T-helper 2 cell treated with Interferon-gamma antibody and Interleukin-4, amounts not matched to agents 5 μg/mL and 100 μg/mL, for 36 hours (primary cell): ENCODE measurements at regions not wholly inside any gene's neighbourhood (a gene's known extent, or its start where the extent isn't known, plus 50 kb on each side); places are given as distances from the start of the nearest gene placed in this dataset.

Source experiments
- DNase-seq: peaks from one replicate; pipeline ENCODE4 v3.0.0; 2021; ENCODE audit warnings: low spot score
- H3K27ac Mint-ChIP-seq: one replicate; pipeline ENCODE4 v1.8.0; 2021; ENCODE audit warnings: mild to moderate bottlenecking, mixed read lengths
- H3K27me3 Mint-ChIP-seq: one replicate; pipeline ENCODE4 v1.8.0; 2021; ENCODE audit warnings: low read depth, mixed read lengths
- H3K36me3 Mint-ChIP-seq: one replicate; pipeline ENCODE4 v1.8.0; 2021; ENCODE audit warnings: low read depth, mixed read lengths
- H3K4me1 Mint-ChIP-seq: one replicate; pipeline ENCODE4 v1.8.0; 2021; ENCODE audit warnings: low read depth, mixed read lengths
- H3K4me3 Mint-ChIP-seq: one replicate; pipeline ENCODE4 v1.8.0; 2022; ENCODE audit warnings: mild to moderate bottlenecking, moderate library complexity, mixed read lengths
- H3K9me3 Mint-ChIP-seq: one replicate; pipeline ENCODE4 v1.8.0; 2021; ENCODE audit warnings: mixed read lengths

- H3K27me3 Mint-ChIP-seq = peaks cover 22% of the 10 kb centered on the region
- H3K27ac Mint-ChIP-seq = no peak overlapping the region
- H3K9me3 Mint-ChIP-seq = no peaks in the 10 kb centered on the region
- no peak for DNase-seq
- no peaks in the 10 kb centered on the region for H3K4me1 Mint-ChIP-seq
- no peaks in the 10 kb centered on the region for H3K36me3 Mint-ChIP-seq
- no peak overlapping the region for H3K4me3 Mint-ChIP-seq
Observed at GRCh38 chr3:194984066-194984465, 286.9 kb downstream of the XXYLT1 start.

- H3K4me3 Mint-ChIP-seq = no peak overlapping the region
- H3K27me3 Mint-ChIP-seq = peaks cover 22% of the 10 kb centered on the region
- H3K36me3 Mint-ChIP-seq = no peaks in the 10 kb centered on the region
- no peak for DNase-seq
- no peaks in the 10 kb centered on the region for H3K9me3 Mint-ChIP-seq
- no peaks in the 10 kb centered on the region for H3K4me1 Mint-ChIP-seq
- H3K27ac Mint-ChIP-seq = no peak overlapping the region
Observed at GRCh38 chr3:194984622-194985021, 286.3 kb downstream of the XXYLT1 start.

- H3K27me3 Mint-ChIP-seq = peaks cover 19% of the 10 kb centered on the region
- DNase-seq = no peak
- no peak overlapping the region for H3K4me3 Mint-ChIP-seq
- H3K9me3 Mint-ChIP-seq = no peaks in the 10 kb centered on the region
- H3K27ac Mint-ChIP-seq = no peak overlapping the region
- H3K36me3 Mint-ChIP-seq = no peaks in the 10 kb centered on the region
- no peaks in the 10 kb centered on the region for H3K4me1 Mint-ChIP-seq
Observed at GRCh38 chr3:194985031-194985578, 285.9 kb downstream of the XXYLT1 start.

- H3K27ac Mint-ChIP-seq = no peak overlapping the region
- peaks cover 19% of the 10 kb centered on the region for H3K27me3 Mint-ChIP-seq
- no peaks in the 10 kb centered on the region for H3K4me1 Mint-ChIP-seq
- no peaks in the 10 kb centered on the region for H3K36me3 Mint-ChIP-seq
- no peak overlapping the region for H3K4me3 Mint-ChIP-seq
- no peak for DNase-seq
- H3K9me3 Mint-ChIP-seq = no peaks in the 10 kb centered on the region
Observed at GRCh38 chr3:194986208-194987043, 284.5 kb downstream of the XXYLT1 start.

- Mint-ChIP-seq H3K4me3 (no peak overlapping the region), H3K4me1 (no peaks in the 10 kb centered on the region), H3K9me3 (no peaks in the 10 kb centered on the region), H3K27ac (no peak overlapping the region), H3K27me3 (peaks cover 11% of the 10 kb centered on the region), H3K36me3 (no peaks in the 10 kb centered on the region)
- DNase-seq = no peak
Observed at GRCh38 chr3:194987571-194988494, 283.1 kb downstream of the XXYLT1 start.

- no peak for DNase-seq
- Mint-ChIP-seq H3K27me3 (peaks cover 10% of the 10 kb centered on the region), H3K4me3 (no peak overlapping the region), H3K36me3 (no peaks in the 10 kb centered on the region), H3K27ac (no peak overlapping the region), H3K9me3 (no peaks in the 10 kb centered on the region), H3K4me1 (no peaks in the 10 kb centered on the region)
Observed at GRCh38 chr3:194988495-194989165, 282.3 kb downstream of the XXYLT1 start.

- Mint-ChIP-seq H3K9me3 (no peaks in the 10 kb centered on the region), H3K4me3 (no peak overlapping the region), H3K27me3 (peaks cover 7% of the 10 kb centered on the region), H3K36me3 (no peaks in the 10 kb centered on the region), H3K27ac (no peak overlapping the region), H3K4me1 (no peaks in the 10 kb centered on the region)
- no peak for DNase-seq
Observed at GRCh38 chr3:194989241-194989640, 281.7 kb downstream of the XXYLT1 start.

GRCh38 chr3:194990454-194991337 lies 280.3 kb downstream of the XXYLT1 start:
- H3K4me1 Mint-ChIP-seq = no peaks in the 10 kb centered on the region
- H3K36me3 Mint-ChIP-seq = no peaks in the 10 kb centered on the region
- H3K27ac Mint-ChIP-seq = no peak overlapping the region
- peaks cover 3% of the 10 kb centered on the region for H3K27me3 Mint-ChIP-seq
- H3K9me3 Mint-ChIP-seq = no peaks in the 10 kb centered on the region
- no peak for DNase-seq
- H3K4me3 Mint-ChIP-seq = no peak overlapping the region

GRCh38 chr3:194991338-194991654 lies 279.7 kb downstream of the XXYLT1 start:
- Mint-ChIP-seq H3K9me3 (no peaks in the 10 kb centered on the region), H3K27me3 (no peaks in the 10 kb centered on the region), H3K4me3 (no peak overlapping the region), H3K27ac (no peak overlapping the region), H3K4me1 (no peaks in the 10 kb centered on the region), H3K36me3 (no peaks in the 10 kb centered on the region)
- no peak for DNase-seq

GRCh38 chr3:194993896-194994295 lies 277.1 kb downstream of the XXYLT1 start:
- Mint-ChIP-seq H3K27ac (no peak overlapping the region), H3K27me3 (no peaks in the 10 kb centered on the region), H3K4me1 (no peaks in the 10 kb centered on the region), H3K9me3 (no peaks in the 10 kb centered on the region), H3K4me3 (no peak overlapping the region), H3K36me3 (no peaks in the 10 kb centered on the region)
- no peak for DNase-seq

GRCh38 chr3:194994551-194994981 lies 276.4 kb downstream of the XXYLT1 start:
- Mint-ChIP-seq H3K4me3 (no peak overlapping the region), H3K9me3 (no peaks in the 10 kb centered on the region), H3K4me1 (no peaks in the 10 kb centered on the region), H3K27me3 (no peaks in the 10 kb centered on the region), H3K36me3 (no peaks in the 10 kb centered on the region), H3K27ac (no peak overlapping the region)
- no peak for DNase-seq

- Mint-ChIP-seq H3K27me3 (no peaks in the 10 kb centered on the region), H3K4me3 (no peak overlapping the region), H3K9me3 (no peaks in the 10 kb centered on the region), H3K4me1 (no peaks in the 10 kb centered on the region), H3K36me3 (no peaks in the 10 kb centered on the region), H3K27ac (no peak overlapping the region)
- DNase-seq = no peak
Observed at GRCh38 chr3:194995334-194995733, 275.6 kb downstream of the XXYLT1 start.

GRCh38 chr3:194995922-194996321 lies 275.0 kb downstream of the XXYLT1 start:
- Mint-ChIP-seq H3K4me3 (no peak overlapping the region), H3K4me1 (no peaks in the 10 kb centered on the region), H3K36me3 (no peaks in the 10 kb centered on the region), H3K27ac (no peak overlapping the region), H3K27me3 (no peaks in the 10 kb centered on the region), H3K9me3 (no peaks in the 10 kb centered on the region)
- DNase-seq = no peak
